Left renal cortex interstitium (tissue), 4 donors: ENCODE measurements at regions not wholly inside any gene's neighbourhood (a gene's known extent, or its start where the extent isn't known, plus 50 kb on each side); places are given as distances from the start of the nearest gene placed in this dataset.
A peak's percentile ranks its signal among the peaks of the same experiment; 100 is the strongest.
"Not testable (repeated sequence)": the region's sequence is repeated elsewhere in the genome, so short reads cannot be mapped to it uniquely, and the experiment has no call there.

Experiments used
- DNase-seq, 4 donors: peaks; one replicate each; pipeline ENCODE4 v3.0.0-alpha.2; 2013; ENCODE audit warnings: low read depth in 4 of 4, low spot score in 2 of 4, missing footprints in 1 of 4

DNA sequence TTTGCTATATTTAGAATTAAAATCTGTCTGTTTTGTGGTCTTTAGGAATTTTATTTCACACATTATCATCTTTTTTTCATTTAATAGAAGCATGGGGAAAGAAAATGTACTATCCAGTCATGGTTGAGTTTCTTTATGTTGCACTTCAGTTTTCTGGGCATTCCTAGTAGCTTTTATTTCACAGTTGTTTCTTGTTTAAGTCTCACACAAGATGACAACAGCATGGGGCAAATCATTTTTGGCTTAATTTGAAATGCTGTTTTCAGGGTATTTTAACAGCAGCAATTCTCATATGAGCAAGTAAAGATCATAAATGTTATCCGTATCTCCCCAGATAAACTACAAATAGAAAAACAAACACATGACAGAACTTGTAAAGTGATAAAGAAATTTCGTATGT is 1600.2 kb downstream of the PCDH9 start:
- no peak for DNase-seq

- DNase-seq: no peak
Observed at GRCh38 chr13:65623148-65623547, 1607.0 kb downstream of the PCDH9 start.

DNA sequence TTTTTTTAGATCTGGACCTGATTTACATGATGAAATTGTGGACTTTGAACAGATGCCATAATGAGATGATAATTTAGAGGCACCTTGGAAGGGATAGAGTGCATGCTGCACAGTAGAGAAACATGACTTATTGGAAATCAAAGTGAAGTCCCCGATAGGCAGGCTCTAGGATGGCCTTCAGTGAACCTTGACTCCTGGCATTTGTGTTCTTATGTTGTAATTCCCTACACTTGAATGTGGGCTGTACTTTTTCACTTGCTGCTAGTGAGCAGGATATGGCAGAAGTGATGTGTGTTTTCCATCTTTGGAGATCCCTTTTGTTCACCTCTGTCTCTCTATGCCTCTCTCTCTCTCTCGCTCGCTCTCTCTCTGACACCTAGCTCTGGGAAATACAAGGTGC is 1614.6 kb downstream of the PCDH9 start:
- no peak for DNase-seq

DNA sequence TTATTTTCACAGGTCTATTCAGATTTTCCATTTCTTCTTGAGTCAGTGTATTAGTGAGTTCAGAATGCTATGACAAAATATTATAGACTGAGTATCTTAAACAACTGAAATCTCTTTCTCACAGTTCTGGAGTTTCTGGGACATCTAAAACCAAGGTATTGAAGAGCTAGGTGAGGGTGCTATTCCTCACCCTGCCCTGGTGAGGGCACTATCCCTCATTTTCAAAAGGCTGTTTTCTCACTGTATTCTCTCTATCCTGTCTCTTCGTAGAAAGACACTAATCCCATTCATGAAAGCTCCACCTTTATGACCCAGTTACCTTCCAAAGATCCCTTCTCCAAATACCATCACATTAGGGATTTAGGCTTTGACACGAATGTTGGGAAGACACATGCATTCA is 1617.1 kb downstream of the PCDH9 start:
- no peak for DNase-seq

DNA sequence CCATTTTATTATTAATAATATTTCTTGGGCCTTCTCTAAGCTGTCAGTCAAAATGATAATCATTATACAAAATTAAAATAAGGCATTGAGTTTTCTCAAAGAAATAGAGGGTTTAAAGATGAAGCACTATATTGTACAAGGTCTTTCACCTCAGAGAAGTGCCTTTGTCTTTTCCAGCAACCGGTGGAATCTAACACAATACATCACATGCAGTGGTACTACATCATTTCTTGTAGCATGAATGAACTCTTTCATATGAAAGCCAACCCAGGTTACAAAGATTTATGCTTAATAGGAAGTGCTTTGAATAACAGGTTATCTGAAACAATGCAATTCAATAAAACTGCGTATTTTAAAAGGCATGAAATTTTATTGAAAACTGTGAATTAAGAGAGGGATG is 1620.8 kb downstream of the PCDH9 start:
- no peak for DNase-seq

- DNase-seq: no peak
Observed at GRCh38 chr13:65606622-65607021, 1623.5 kb downstream of the PCDH9 start.

DNA sequence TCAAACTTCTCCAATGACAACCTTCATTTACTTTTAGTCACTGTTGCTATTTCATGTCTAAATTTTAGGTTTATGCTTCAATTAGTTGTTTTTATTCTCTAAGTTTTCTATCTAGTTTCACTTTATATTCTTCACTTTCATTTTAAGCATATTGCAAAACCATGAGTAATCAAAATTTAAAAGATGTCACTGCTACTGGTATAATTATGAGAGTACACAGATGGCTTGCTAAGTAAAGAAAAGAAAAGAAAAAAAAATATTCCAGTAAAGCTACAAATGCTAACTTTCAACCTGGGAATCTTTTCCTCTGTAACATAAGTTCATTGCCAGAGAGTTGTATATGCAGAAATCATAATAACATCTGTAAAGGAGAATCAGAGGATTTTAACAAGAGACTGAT is 1624.7 kb downstream of the PCDH9 start:
- no peak for DNase-seq

- DNase-seq: no peak
Observed at GRCh38 chr13:65603160-65603559, 1627.0 kb downstream of the PCDH9 start.

- no peak for DNase-seq
Observed at GRCh38 chr13:65601855-65602254, 1628.3 kb downstream of the PCDH9 start.

DNA sequence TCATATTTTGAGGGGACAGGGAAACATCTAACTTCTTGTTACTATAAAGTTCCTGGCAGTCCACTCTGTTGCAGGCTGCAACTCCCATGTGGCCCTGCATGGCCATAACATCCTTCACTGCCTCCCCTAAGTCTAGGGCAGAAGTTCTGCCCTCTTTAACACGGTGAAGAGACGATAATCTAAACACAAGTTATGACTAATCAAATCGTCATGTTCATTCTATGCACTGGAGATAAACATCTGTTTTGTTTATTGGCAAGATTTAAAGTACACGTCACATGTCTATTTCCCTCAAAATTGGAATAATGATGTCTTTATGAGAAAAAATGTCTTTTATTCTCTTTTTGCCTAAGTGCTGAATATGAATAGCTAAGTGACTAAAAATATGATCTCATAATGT is 1629.4 kb downstream of the PCDH9 start:
- DNase-seq: no peak

DNA sequence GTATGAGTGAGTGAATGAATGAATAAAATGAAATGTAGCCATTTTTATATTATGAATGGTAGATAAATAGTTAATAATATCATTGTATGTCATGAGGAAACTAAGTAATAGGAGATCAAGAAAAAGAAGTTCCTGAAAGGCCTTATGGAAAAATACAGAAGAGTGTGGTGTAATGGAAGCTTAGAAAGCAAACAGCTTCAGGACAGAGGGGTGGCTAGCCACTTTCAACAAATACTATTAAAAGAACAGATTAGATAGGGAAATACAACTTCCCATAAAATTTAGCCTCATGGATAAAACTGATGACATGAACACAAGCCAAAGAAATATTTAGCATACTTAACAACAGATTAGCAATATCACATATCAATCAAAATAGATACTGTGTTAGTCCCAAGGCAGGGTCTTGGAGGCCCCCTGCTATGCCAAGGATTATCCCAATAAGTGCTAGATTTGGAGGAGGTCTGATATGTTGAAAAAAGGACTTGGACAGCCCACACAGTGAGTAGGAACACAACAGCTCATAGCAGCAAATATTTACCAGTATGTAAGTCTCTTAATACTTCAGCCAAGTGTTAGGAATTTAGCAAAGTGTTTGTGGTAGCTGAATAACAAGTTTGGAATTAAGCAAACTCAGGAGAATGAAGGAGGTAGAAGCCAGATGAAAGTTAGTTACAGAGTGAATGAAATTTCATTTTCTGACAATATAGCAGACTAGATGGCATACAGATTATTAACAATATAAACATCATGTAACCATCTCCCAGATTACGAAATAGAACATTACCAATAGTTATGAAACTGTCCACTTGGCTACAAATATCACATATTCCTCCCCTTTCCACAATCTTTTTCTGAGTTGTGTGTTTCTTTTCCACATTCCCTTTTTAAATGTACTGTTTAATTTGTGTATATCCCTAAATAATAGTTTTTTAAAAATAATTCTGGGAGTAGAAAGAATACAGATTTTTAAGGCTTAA is 1632.0 kb downstream of the PCDH9 start:
- no peak for DNase-seq

- DNase-seq: no peak
Observed at GRCh38 chr13:65595916-65596315, 1634.2 kb downstream of the PCDH9 start.

DNA sequence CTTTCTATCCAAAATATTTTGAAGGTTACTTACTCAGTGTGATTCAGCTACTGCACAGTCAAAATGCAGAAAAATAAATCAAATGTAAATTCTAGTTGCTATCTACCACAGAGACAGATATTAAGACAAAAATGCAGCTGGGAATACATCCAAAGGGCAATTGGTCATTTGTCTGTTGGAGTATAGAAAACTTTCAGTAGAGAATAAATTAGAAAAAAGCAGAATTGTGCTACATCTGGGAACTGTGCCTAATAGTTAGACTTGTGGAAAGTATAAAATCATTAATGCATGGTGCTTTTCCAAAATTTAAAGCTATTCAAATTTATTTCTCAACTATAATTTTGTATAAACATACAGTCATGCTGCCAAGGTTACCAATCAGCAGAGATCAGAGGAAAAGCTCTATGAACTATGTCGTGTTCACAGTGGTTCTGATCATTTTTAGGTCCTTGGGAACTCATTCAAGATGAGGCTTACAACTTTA is 1635.8 kb downstream of the PCDH9 start:
- DNase-seq: peak; percentile 7 to 42 (median 23)

DNA sequence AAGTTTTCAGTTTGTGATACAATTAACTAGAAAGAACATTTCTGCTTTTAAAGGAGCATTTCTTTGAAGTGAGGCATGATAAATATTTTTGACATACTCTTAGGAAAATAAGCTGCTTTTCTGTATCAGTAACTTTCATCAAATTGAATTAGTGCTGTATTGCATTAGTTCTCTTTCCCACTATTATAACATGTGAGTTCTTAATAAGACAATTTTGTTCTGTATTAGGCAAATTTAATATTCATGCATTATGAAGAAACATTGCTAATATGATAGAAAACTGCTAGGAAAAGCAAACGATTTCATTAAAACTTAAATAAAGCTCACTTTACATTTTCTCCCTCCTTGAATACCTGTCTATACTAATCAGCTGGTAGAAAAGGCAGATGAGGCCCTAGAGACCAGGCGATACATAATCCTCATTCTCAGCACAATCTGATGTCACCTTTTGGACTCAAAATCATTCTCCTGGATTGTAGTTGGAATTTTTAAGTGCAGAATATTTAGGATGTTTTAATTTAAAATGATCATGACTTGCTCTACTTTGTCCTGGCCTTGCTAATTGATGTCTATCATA is 1636.8 kb downstream of the PCDH9 start:
- no peak for DNase-seq

DNA sequence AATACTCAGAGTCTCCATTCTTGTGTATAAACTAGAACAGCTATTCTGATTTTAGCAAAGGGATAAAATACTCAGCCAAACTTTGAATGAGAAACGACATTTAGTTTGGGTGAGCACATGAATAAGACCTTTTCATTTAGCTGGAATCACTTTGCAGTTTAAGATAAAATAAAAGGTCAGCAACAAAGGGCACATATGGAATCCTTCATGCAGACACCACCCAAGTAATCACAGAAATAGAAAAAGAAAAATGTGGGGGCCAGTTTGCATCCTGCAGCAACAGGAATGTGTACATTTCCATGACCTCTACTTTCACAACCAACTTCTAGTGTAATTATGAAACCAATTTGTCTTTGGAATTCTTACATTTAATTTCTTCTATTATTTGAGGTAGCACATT is 1637.4 kb downstream of the PCDH9 start:
- no peak for DNase-seq

DNA sequence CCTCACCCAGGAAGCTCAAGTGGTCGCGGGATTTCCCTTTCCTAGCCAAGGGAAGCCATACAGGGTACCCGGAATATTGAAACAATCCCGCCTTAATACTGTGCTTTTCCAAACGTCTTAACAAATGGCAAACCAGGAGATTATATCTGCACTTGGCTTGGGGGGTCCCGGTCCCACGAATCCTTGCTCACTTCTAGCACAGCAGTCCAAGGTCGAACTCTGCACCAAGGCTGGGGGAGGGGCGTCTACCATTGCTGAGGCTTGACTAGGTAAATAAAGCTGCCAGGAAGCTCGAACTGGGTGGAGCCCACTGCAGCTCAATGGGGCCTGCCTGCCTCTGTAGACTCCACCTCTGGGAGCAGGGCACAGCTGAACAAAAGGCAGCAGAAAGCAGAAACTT is 1644.8 kb downstream of the PCDH9 start:
- no peak for DNase-seq

DNA sequence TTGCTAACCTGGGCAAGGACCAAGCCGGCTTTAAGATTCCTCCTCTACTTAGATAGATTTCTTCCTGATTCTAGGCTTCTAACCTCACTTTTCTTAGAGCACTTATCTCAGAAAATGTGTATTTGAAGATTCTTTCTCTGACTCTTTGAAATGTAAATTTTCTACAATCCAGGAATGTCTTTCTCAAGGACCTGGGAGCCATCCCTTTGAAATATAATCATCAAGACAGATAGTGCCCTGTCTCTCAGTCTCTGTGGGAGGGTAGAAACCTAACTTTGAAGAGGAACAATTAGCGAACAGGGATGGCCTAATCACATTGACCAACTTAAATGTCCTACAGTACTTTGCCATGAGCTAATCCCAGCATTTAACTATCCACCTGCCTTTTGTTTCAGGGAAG is 1646.0 kb downstream of the PCDH9 start:
- no peak for DNase-seq

DNA sequence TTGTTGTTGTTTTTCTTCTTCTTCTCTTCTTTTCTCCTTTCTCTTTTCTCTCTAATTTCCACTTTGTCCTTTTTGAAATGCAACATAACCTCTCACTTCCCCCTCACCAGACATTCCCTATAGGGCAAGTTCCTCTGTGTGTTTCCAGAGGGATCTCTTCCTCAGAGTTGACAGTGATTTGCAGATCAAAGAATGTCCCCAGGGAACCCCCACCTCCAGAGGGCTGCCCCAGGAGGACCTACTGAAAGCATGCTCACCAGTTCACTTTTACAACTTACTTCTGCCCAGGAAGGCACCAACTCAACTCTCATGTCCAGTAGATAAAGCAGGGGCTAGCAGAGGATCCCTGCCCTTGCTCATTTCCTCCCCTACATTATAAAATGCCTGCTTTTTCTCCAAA is 1648.0 kb downstream of the PCDH9 start:
- DNase-seq: no peak

DNA sequence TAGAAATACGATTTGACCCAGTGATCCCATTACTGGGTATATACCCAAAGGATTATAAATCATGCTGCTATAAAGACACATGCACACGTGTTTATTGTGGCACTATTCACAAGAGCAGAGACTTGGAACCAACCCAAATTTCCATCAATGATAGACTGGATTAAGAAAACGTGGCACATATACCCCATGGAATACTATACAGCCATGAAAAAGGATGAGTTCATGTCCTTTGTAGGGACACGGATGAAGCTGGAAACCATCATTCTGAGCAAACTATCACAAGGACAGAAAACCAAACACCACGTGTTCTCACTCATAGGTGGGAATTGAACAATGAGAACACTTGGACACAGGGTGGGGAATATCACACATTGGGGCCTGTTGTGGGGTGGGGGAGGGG is 1665.6 kb downstream of the PCDH9 start:
- not testable (repeated sequence) for DNase-seq

- DNase-seq: no peak
Observed at GRCh38 chr13:65562305-65562704, 1667.8 kb downstream of the PCDH9 start.

- no peak for DNase-seq
Observed at GRCh38 chr13:65560936-65561335, 1669.2 kb downstream of the PCDH9 start.

GRCh38 chr13:65555962-65556361 is 1674.2 kb downstream of the PCDH9 start:
- DNase-seq: no peak
